Stimulated activated CD8-positive, alpha-beta memory T cell treated with anti-CD3 and anti-CD28 coated beads, Interleukin-15, amount 100 ng/mL, for 24 hours (primary cell): ENCODE measurements at regions not wholly inside any gene's neighbourhood (a gene's known extent, or its start where the extent isn't known, plus 50 kb on each side); places are given as distances from the start of the nearest gene placed in this dataset.

Experiments used
- DNase-seq: peaks from one replicate; pipeline ENCODE4 v3.0.0-alpha.2; 2020; ENCODE audit warnings: low read depth

- DNase-seq = no peak
Measured at GRCh38 chr6:27052731-27053082, 194.8 kb upstream of the PRSS16 start.

GRCh38 chr6:27053738-27054137 is 193.8 kb upstream of the PRSS16 start:
- no peak for DNase-seq

GRCh38 chr6:27056615-27057014 is 190.9 kb upstream of the PRSS16 start:
- DNase-seq = no peak

- no peak for DNase-seq
Measured at GRCh38 chr6:27059621-27060425, 187.7 kb upstream of the PRSS16 start.

GRCh38 chr6:27061235-27061993 is 186.1 kb upstream of the PRSS16 start:
- DNase-seq = no peak

GRCh38 chr6:27062755-27063154 is 184.7 kb upstream of the PRSS16 start:
- no peak for DNase-seq

- DNase-seq = no peak
Measured at GRCh38 chr6:27065183-27065582, 182.3 kb upstream of the PRSS16 start.

GRCh38 chr6:27066381-27066780 is 181.1 kb upstream of the PRSS16 start:
- DNase-seq = no peak

- no peak for DNase-seq
Measured at GRCh38 chr6:27066802-27067201, 180.7 kb upstream of the PRSS16 start.

- no peak for DNase-seq
Measured at GRCh38 chr6:27073441-27073840, 174.1 kb upstream of the PRSS16 start.

GRCh38 chr6:27076116-27076515 is 171.4 kb upstream of the PRSS16 start:
- no peak for DNase-seq

GRCh38 chr6:27078734-27079357 is 168.7 kb upstream of the PRSS16 start:
- DNase-seq = no peak

GRCh38 chr6:27081188-27081587 is 166.3 kb upstream of the PRSS16 start:
- no peak for DNase-seq

- no peak for DNase-seq
Measured at GRCh38 chr6:27081931-27082330, 165.6 kb upstream of the PRSS16 start.

GRCh38 chr6:27088068-27088467 is 159.4 kb upstream of the PRSS16 start:
- DNase-seq = no peak

- DNase-seq = peak; percentile 15
Measured at GRCh38 chr6:27091661-27092315, 155.7 kb upstream of the PRSS16 start.

- DNase-seq = no peak
Measured at GRCh38 chr6:27092316-27092692, 155.2 kb upstream of the PRSS16 start.

GRCh38 chr6:27095914-27096313 is 151.6 kb upstream of the PRSS16 start:
- DNase-seq = no peak

- DNase-seq = peak; percentile 25
Measured at GRCh38 chr6:27096834-27097511, 150.5 kb upstream of the PRSS16 start.

- no peak for DNase-seq
Measured at GRCh38 chr6:27098956-27099355, 148.5 kb upstream of the PRSS16 start.

- DNase-seq = no peak
Measured at GRCh38 chr6:27100921-27101320, 146.6 kb upstream of the PRSS16 start.

- no peak for DNase-seq
Measured at GRCh38 chr6:27101824-27102223, 145.7 kb upstream of the PRSS16 start.
